Panc1 (cell line): ENCODE measurements at regions not wholly inside any gene's neighbourhood (a gene's known extent, or its start where the extent isn't known, plus 50 kb on each side); places are given as distances from the start of the nearest gene placed in this dataset.

Experiments used
- ATAC-seq: fragments of 200-7000 bp; cut with Tn5 transposase; 2 replicates; pipeline ENCODE4 v1.9.1; 2020; ENCODE audit warnings: mild to moderate bottlenecking, moderate library complexity
- BruUV-seq: library from RNA; stranded (reverse); fragments of 400-500 nt; replicated peaks from 2 replicates; lab custom pipeline; 2021; lab: Mats Ljungman, UMichigan
- CTCF ChIA-PET: fragments of 300-600 bp; sonication (Branson Sonifier 250); formaldehyde crosslinking; loops from one replicate; lab custom pipeline; 2022; ENCODE audit warnings: antibody characterized with exemption; lab: Charles Lee
- POLR2A ChIA-PET: fragments of 300-600 bp; sonication (Branson Sonifier 250); formaldehyde crosslinking; loops from one replicate; lab custom pipeline; 2022; ENCODE audit warnings: antibody characterized with exemption; lab: Charles Lee
- DNase-seq: peaks from one replicate; pipeline ENCODE4 v3.0.0-alpha.2; 2010; ENCODE audit warnings: low read depth, low spot score
- H3K27ac ChIP-seq: 2 replicates; pipeline ENCODE4 v1.5.1; 2011; ENCODE audit warnings: mild to moderate bottlenecking, low read length, inconsistent platforms
- H3K27me3 ChIP-seq: fragments of 200-500 bp; sonication (Bioruptor generic); 2 replicates; pipeline ENCODE4 v1.6.0; 2014; ENCODE audit warnings: low read length, inconsistent platforms; ENCODE audit not compliant: control insufficient read depth, insufficient read depth
- H3K36me3 ChIP-seq: fragments of 200-500 bp; sonication (Bioruptor generic); 2 replicates; pipeline ENCODE4 v1.5.1; 2014; ENCODE audit warnings: inconsistent platforms, mild to moderate bottlenecking, low read length, moderate library complexity; ENCODE audit not compliant: control insufficient read depth, insufficient read depth
- H3K4me1 ChIP-seq: 2 replicates; pipeline ENCODE4 v1.5.1; 2011; ENCODE audit warnings: inconsistent platforms, mild to moderate bottlenecking, low read length, moderate library complexity; ENCODE audit not compliant: control insufficient read depth, insufficient read depth
- H3K4me3 ChIP-seq, 2 experiments: 2 replicates each; pipeline ENCODE4 v1.5.1; 2011 to 2012; ENCODE audit warnings: low read depth in 2 of 2, low read length in 2 of 2, mild to moderate bottlenecking in 2 of 2, inconsistent platforms in 1 of 2, moderate library complexity in 1 of 2
- H3K9me3 ChIP-seq: fragments of 200-500 bp; sonication (Bioruptor generic); 2 replicates; pipeline ENCODE4 v1.5.1; 2014; ENCODE audit warnings: low read depth, mild to moderate bottlenecking, inconsistent platforms, low read length, moderate library complexity; ENCODE audit not compliant: control insufficient read depth, insufficient read depth
- CTCF ChIP-seq: fragments of 450-650 bp; IDR thresholded peaks from 2 replicates; pipeline ENCODE4 v1.5.1; 2017; ENCODE audit warnings: mild to moderate bottlenecking
- POLR2AphosphoS5 ChIP-seq: IDR thresholded peaks from 2 replicates; pipeline ENCODE4 v1.6.1; 2012; ENCODE audit warnings: mild to moderate bottlenecking, low read depth, low read length, moderate library complexity
- REST ChIP-seq, 2 experiments: IDR thresholded peaks; 2 replicates each; pipeline ENCODE4 v1.6.1; 2011 to 2012; ENCODE audit warnings: low read depth in 2 of 2, control low read depth in 1 of 2, low read length in 1 of 2, mild to moderate bottlenecking in 1 of 2, moderate library complexity in 1 of 2; ENCODE audit not compliant: insufficient read depth in 1 of 2
- SIN3A ChIP-seq: IDR thresholded peaks from 2 replicates; pipeline ENCODE4 v1.6.1; 2012; ENCODE audit warnings: low read depth, mild to moderate bottlenecking, low read length, moderate library complexity, borderline replicate concordance; ENCODE audit not compliant: insufficient read depth
- TCF7L2 ChIP-seq: IDR thresholded peaks from 2 replicates; pipeline ENCODE4 v1.6.1; 2011; ENCODE audit warnings: mild to moderate bottlenecking, low read depth, low read length, inconsistent platforms
- in situ Hi-C: cut with HindIII; loops from 2 replicates; pipeline ENCODE4 v1.10.0; 2016; ENCODE audit warnings: low sequenced_read_pairs, low pct_unique_long_range_greater_than_20kb
- intact Hi-C: fragments of 100-400 bp; cut with micrococcal nuclease; formaldehyde crosslinking; loops from one replicate; pipeline ENCODE4 v1.10.0; 2022; ENCODE audit not compliant: unreplicated experiment

- ChIA-PET POLR2A (no interaction called here), CTCF (no interaction called here)
- Histone ChIP-seq H3K4me3 (no peak overlapping the region), H3K27me3 (no peaks in the 10 kb centered on the region; the same call in 1 of the 2 replicates), H3K9me3 (no peaks in the 10 kb centered on the region), H3K4me1 (no peaks in the 10 kb centered on the region), H3K36me3 (no peaks in the 10 kb centered on the region), H3K27ac (no peak overlapping the region)
- intact Hi-C loops, result no loop called here
- in situ Hi-C loops, result no loop called here
- ATAC-seq, result no peak
- DNase-seq, result no peak
- BruUV-seq, result no TSS peak
- TF ChIP-seq CTCF (no peak), SIN3A (no peak), REST (IDR thresholded peaks at IDR 0.05; ENCODE audit: insufficient read depth in 1 of 2, low read depth in 2 of 2, low read length in 1 of 2) (no peak), POLR2AphosphoS5 (no peak), TCF7L2 (no peak)
Observed at GRCh38 chr11:45037434-45038005, 86.8 kb upstream of the TP53I11 start.

GRCh38 chr11:45038923-45039322, 88.2 kb upstream of the TP53I11 start:
- no peaks in the 10 kb centered on the region for H3K36me3 ChIP-seq
- TF ChIP-seq TCF7L2 (no peak), SIN3A (no peak), REST (IDR thresholded peaks at IDR 0.05; ENCODE audit: insufficient read depth in 1 of 2, low read depth in 2 of 2, low read length in 1 of 2) (no peak), POLR2AphosphoS5 (no peak), CTCF (no peak)
- CTCF ChIA-PET, result no interaction called here
- H3K4me3 ChIP-seq, result no peak overlapping the region
- no TSS peak for BruUV-seq
- no peaks in the 10 kb centered on the region for H3K9me3 ChIP-seq
- ATAC-seq (no peak), DNase-seq (no peak)
- no peaks in the 10 kb centered on the region; the same call in 1 of the 2 replicates for H3K27me3 ChIP-seq
- no peaks in the 10 kb centered on the region for H3K4me1 ChIP-seq
- intact Hi-C loops, result no loop called here
- POLR2A ChIA-PET, result interaction anchor here (0.5 kb wide), 1 partner anchor 425 kb away, joined by 21 read pairs; no protein-coding TSS in a partner anchor
- in situ Hi-C loops, result no loop called here
- H3K27ac ChIP-seq, result no peak overlapping the region
